ENCODE measurements at regions not wholly inside any gene's neighbourhood (a gene's known extent, or its start where the extent isn't known, plus 50 kb on each side); places are given as distances from the start of the nearest gene placed in this dataset.

DNA sequence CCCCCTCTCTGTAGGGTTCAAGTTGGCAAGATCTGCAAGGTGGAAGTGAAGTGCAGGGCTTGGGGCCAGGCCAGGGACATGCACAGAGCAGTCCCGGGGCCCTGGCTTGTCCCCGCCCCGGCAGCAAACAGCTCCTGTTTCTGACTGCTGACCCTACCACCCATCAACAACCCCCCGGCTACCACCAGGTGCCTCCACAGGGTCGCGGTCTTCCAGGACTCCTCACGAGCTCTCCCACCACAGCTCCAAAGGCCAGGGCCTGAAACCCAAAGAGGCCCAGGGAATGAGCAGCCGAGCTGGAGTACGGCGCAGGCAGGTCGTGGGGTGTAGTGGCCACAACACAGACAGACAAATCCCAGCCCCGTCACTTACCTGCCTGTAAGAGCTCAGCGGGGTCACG, 121.3 kb upstream of the SMAD3 start:
- no peak overlapping the region for H3K14ac ChIP-seq (ENCODE audit: insufficient read depth, low read length)
- peaks cover 4 to 14% of the 10 kb centered on the region in 2 experiments; a peak in 2 of 4 replicates for H3K4me1 Mint-ChIP-seq
- H3K27me3 Mint-ChIP-seq (ENCODE audit: low read depth) = no peaks in the 10 kb centered on the region
- no peaks in the 10 kb centered on the region for H3K27me3 ChIP-seq (ENCODE audit: insufficient read depth, low read length)
- H3K18ac ChIP-seq (ENCODE audit: insufficient read length, low read depth, low read length) = no peak overlapping the region
- no peak overlapping the region for H3K4me2 ChIP-seq (ENCODE audit: insufficient read depth, insufficient read length, low read length)
- H3K23ac ChIP-seq (ENCODE audit: insufficient read length, low read depth, low read length) = no peak overlapping the region
- H2BK5ac ChIP-seq (ENCODE audit: insufficient read length, low read length) = no peak overlapping the region
- no peak for DNase-seq
- no peaks in the 10 kb centered on the region for H3K23me2 ChIP-seq (ENCODE audit: insufficient read length, low read depth, low read length, poor library complexity, severe bottlenecking)
- H2AK5ac ChIP-seq (ENCODE audit: insufficient read length, low read length) = no peak overlapping the region
- H3K4me3 Mint-ChIP-seq = no peak overlapping the region
- H3K56ac ChIP-seq (ENCODE audit: insufficient read length, low read depth, low read length) = no peak overlapping the region
- no peak overlapping the region for H3K9ac ChIP-seq (ENCODE audit: extremely low read depth, insufficient read length, low read length)
- H3K4ac ChIP-seq (ENCODE audit: low read depth, low read length) = no peak overlapping the region
- no peaks in the 10 kb centered on the region for H3K4me1 ChIP-seq (ENCODE audit: insufficient read depth, low read length)
- H3K79me1 ChIP-seq (ENCODE audit: insufficient read depth, low read depth, low read length, poor library complexity, severe bottlenecking) = no peaks in the 10 kb centered on the region
- no peak overlapping the region for H3K27ac Mint-ChIP-seq
- H4K91ac ChIP-seq (ENCODE audit: insufficient read length, low read depth, low read length) = no peak overlapping the region
- H4K5ac ChIP-seq (ENCODE audit: insufficient read length, low read depth, low read length) = no peak overlapping the region
- no peaks in the 10 kb centered on the region for H3K9me3 ChIP-seq (ENCODE audit: control insufficient read depth, low read depth, low read length)
- no peak overlapping the region for H2BK15ac ChIP-seq (ENCODE audit: low read depth, low read length)
- no peak for TF ChIP-seq CTCF (conservative IDR thresholded peaks at IDR 0.05)
- no peaks in the 10 kb centered on the region for H4K20me1 ChIP-seq (ENCODE audit: control insufficient read depth, insufficient read depth, insufficient read length)
- WGBS (ENCODE audit: extremely low coverage, insufficient read length, low lambda C conversion rate) = no CpG with 5 or more reads among the region's 14 CpGs
- H3T11ph ChIP-seq (ENCODE audit: low read length) = no peak overlapping the region
- H2BK20ac ChIP-seq (ENCODE audit: low read depth, low read length, poor library complexity, severe bottlenecking) = no peak overlapping the region
- H4K8ac ChIP-seq (replicated peaks; ENCODE audit: insufficient read length, low read depth, low read length) = no peak overlapping the region
- no peak overlapping the region for H2BK12ac ChIP-seq (ENCODE audit: insufficient read length, low read depth, low read length)
- H2BK120ac ChIP-seq (ENCODE audit: low read depth, low read length, poor library complexity, severe bottlenecking) = no peak overlapping the region
- H3K9me3 Mint-ChIP-seq = no peaks in the 10 kb centered on the region
- H2AFZ ChIP-seq (ENCODE audit: low read length) = no peak overlapping the region
- no peak overlapping the region for H3K27ac ChIP-seq (ENCODE audit: insufficient read length, low read depth, low read length)
- H3K36me3 Mint-ChIP-seq (ENCODE audit: insufficient read depth in 1 of 3, low read depth in 3 of 3) = no peaks in the 10 kb centered on the region
- H3K79me2 ChIP-seq (ENCODE audit: insufficient read depth, low read length) = no peaks in the 10 kb centered on the region

Data from H9 (cell line).